ENCODE measurements at regions not wholly inside any gene's neighbourhood (a gene's known extent, or its start where the extent isn't known, plus 50 kb on each side); places are given as distances from the start of the nearest gene placed in this dataset.

DNA sequence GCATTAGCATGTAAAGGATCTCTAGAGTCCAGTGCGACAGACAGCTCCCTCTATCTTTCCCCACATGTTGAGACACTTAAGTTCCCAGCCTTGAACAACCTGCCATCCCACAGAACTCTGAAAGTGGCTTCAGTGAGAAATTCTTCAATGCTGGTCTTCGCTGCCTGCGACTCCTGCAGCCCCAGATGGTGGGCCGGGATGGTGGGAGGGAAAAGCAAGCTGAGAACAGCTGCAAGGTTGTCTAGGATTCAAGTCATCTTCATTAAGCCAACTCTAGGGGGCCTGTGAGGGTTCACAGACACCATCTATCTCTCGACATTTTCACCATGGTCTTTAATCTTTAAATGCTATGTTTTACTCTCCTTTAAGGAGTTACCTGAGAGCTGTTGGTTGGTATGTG, 185.5 kb upstream of the C1orf174 start:
- Histone ChIP-seq H3K27ac (replicated peaks) (no peak overlapping the region), H3K27me3 (ENCODE audit: low read depth) (peaks cover 80% of the 10 kb centered on the region), H3K36me3 (no peaks in the 10 kb centered on the region), H3K4me3 (no peak overlapping the region), H3K9me3 (replicated peaks) (no peaks in the 10 kb centered on the region), H3K4me1 (no peaks in the 10 kb centered on the region)
- TF ChIP-seq, protein P1, sequence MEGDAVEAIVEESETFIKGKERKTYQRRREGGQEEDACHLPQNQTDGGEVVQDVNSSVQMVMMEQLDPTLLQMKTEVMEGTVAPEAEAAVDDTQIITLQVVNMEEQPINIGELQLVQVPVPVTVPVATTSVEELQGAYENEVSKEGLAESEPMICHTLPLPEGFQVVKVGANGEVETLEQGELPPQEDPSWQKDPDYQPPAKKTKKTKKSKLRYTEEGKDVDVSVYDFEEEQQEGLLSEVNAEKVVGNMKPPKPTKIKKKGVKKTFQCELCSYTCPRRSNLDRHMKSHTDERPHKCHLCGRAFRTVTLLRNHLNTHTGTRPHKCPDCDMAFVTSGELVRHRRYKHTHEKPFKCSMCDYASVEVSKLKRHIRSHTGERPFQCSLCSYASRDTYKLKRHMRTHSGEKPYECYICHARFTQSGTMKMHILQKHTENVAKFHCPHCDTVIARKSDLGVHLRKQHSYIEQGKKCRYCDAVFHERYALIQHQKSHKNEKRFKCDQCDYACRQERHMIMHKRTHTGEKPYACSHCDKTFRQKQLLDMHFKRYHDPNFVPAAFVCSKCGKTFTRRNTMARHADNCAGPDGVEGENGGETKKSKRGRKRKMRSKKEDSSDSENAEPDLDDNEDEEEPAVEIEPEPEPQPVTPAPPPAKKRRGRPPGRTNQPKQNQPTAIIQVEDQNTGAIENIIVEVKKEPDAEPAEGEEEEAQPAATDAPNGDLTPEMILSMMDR (IDR thresholded peaks at IDR 0.05; ENCODE audit: borderline replicate concordance) = no peak
- intact Hi-C loops (cut with micrococcal nuclease) = no loop called here
- DNase-seq = no peak

DNA sequence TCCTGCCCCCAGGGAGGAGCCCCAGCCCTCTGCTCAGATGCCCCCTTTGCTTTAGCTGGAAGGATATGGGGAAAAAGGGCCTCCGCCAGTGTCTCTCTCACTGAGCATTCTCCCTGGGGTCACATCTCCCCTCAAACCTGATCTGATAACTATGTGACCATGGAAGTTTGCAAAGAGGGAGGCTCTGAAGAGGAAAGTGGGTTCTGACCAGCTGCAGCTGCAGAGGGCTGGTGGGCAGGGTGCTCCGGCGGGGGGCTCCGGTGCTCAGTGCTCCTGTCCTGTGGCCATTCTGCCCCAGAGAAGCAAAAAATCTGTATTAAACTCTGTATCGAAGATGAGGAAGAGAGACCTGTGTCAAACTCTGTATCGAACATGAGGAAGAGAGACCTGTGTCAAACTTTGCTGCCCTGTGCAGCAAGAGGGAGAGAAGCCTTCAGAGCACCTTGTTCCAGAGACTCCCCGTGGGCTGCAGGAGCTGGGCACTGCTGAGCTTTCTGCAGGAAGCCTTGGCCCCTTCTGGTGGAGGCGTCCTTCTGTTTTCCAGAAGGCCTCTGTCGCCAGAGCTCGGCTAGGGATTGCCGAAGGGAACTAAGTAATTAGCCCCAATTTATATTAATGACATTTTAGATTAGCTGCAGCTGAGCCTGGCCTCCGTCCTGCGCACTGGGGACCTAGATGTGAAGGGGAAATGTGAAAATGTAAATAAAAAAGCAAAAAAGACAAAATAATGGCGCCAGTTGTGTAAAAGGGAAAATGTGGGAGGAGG, 186.2 kb upstream of the C1orf174 start:
- intact Hi-C loops (cut with micrococcal nuclease) = no loop called here
- no peak overlapping the region for H3K27ac ChIP-seq (replicated peaks)
- H3K4me1 ChIP-seq = no peaks in the 10 kb centered on the region
- H3K36me3 ChIP-seq = no peaks in the 10 kb centered on the region
- DNase-seq = no peak
- TF ChIP-seq, protein P1 (IDR thresholded peaks at IDR 0.05; ENCODE audit: borderline replicate concordance) = no peak
- no peak overlapping the region for H3K4me3 ChIP-seq
- H3K27me3 ChIP-seq (ENCODE audit: low read depth) = peaks cover 81% of the 10 kb centered on the region
- peaks cover 6% of the 10 kb centered on the region for H3K9me3 ChIP-seq (replicated peaks)

DNA sequence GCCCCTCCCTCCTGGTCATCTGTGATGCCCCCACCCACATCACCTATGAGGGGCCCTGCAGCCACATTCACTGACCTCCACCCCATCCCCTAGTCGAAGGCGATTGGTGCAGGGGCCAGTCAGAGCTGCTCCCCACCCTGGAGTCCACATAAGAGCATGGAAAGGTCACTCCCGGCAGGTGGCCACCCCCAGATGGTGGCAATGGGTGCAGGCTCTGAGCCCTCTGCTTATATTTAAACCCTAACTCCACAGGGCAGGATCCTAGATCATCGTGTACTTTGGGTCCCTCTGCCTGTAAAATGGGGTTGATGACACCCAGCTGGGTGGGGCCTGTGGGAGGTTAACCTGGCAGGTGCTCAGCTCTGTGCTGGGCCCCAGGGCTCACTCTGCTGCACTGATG, 186.8 kb upstream of the C1orf174 start:
- intact Hi-C loops (cut with micrococcal nuclease) = no loop called here
- H3K27ac ChIP-seq (replicated peaks) = no peak overlapping the region
- peaks cover 77% of the 10 kb centered on the region for H3K27me3 ChIP-seq (ENCODE audit: low read depth)
- no peaks in the 10 kb centered on the region for H3K36me3 ChIP-seq
- H3K9me3 ChIP-seq (replicated peaks) = peaks cover 12% of the 10 kb centered on the region
- H3K4me3 ChIP-seq = no peak overlapping the region
- DNase-seq = no peak
- H3K4me1 ChIP-seq = no peaks in the 10 kb centered on the region
- TF ChIP-seq, protein P1 (IDR thresholded peaks at IDR 0.05; ENCODE audit: borderline replicate concordance) = no peak

DNA sequence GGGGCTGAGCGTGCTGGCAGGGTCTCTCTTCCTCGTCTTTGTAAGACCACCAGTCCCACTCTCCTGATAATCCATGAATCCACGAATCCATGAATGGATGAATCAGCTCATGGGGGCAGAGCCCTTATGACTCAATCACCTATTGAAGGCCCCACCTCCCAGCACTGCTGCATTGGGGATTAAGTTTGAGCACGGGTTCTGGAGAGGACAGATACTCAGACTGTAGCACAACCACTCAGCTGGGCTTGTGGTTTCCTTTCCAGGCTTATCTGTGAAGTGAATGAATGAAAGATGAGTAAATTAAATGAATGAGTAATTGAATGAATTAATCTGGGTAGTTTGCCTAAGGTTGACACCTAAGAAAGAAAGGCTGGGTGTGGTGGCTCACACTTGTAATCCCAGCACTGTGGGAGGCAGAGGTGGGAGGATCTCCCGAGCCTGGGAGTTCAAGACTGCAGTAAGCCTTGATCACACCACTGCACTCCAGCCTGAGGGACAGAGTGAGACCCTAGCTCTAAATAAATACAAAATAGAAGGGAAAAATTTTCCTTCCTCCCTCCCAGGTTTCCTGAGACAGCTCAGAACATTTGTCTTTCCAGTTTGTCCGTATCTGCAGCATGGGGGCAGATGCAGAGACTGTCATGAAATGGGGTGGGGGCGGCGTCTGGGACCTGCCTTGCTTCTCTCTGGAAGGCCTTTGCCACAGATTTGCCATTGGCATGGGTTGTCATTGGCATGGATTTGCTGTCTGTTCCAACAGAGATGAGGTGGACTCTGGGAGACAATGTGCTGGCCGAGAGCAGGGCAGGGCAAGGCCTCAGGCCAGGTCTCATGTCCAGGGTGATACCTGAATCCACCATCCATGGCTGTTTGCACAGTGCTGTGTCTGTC, 187.7 kb upstream of the C1orf174 start:
- H3K27ac ChIP-seq (replicated peaks) = no peak overlapping the region
- no peaks in the 10 kb centered on the region for H3K4me1 ChIP-seq
- H3K9me3 ChIP-seq (replicated peaks) = peaks cover 20% of the 10 kb centered on the region
- H3K36me3 ChIP-seq = no peaks in the 10 kb centered on the region
- no peak for DNase-seq
- TF ChIP-seq, protein P1 (IDR thresholded peaks at IDR 0.05; ENCODE audit: borderline replicate concordance) = no peak
- H3K4me3 ChIP-seq = no peak overlapping the region
- peaks cover 68% of the 10 kb centered on the region for H3K27me3 ChIP-seq (ENCODE audit: low read depth)
- intact Hi-C loops (cut with micrococcal nuclease) = no loop called here

DNA sequence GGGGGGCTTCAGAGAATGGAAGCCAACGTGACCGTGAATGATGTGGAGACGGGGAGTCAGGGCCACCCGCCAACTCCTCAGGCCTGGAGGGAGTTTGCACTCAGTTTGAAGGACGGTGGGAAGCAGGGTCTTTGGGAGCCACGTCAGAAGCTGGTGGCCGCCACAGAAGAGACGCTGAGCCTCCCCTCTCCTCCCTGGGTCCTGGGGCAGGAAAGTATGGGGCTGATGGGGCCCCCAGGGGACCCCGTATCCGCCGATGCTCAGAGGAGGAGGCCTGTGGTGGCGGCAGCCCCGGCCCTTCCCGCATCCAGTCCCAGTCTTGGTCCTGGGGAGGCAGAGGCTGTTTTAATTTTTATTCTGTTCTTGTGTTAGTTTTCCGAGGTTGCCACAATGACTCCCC, 188.6 kb upstream of the C1orf174 start:
- intact Hi-C loops (cut with micrococcal nuclease) = no loop called here
- Histone ChIP-seq H3K9me3 (replicated peaks) (peaks cover 20% of the 10 kb centered on the region), H3K4me3 (no peak overlapping the region), H3K36me3 (no peaks in the 10 kb centered on the region), H3K27me3 (ENCODE audit: low read depth) (peaks cover 63% of the 10 kb centered on the region), H3K27ac (replicated peaks) (no peak overlapping the region), H3K4me1 (no peaks in the 10 kb centered on the region)
- TF ChIP-seq, protein P1 (IDR thresholded peaks at IDR 0.05; ENCODE audit: borderline replicate concordance) = no peak
- no peak for DNase-seq

All from left ventricle myocardium inferior (tissue), 1 donor.